ENCODE measurements at regions not wholly inside any gene's neighbourhood (a gene's known extent, or its start where the extent isn't known, plus 50 kb on each side); places are given as distances from the start of the nearest gene placed in this dataset.

GRCh38 chr2:200725596-200725995 lies 86.1 kb upstream of the BZW1 start:
- ChIA-PET POLR2A (interaction anchor here (1.5 kb wide), 1 partner anchor 12 kb away, joined by 5 read pairs; no protein-coding TSS in a partner anchor), CTCF (no interaction called here)
- DNase-seq: no peak
- Mint-ChIP-seq H3K27ac (no peak overlapping the region), H3K36me3 (ENCODE audit: low read depth) (no peaks in the 10 kb centered on the region), H3K4me3 (no peak overlapping the region), H3K4me1 (ENCODE audit: low read depth) (peaks cover 2% of the 10 kb centered on the region), H3K27me3 (peaks cover 6% of the 10 kb centered on the region), H3K9me3 (peaks cover under 1% of the 10 kb centered on the region)
- TF ChIP-seq CTCF (IDR thresholded peaks at IDR 0.05): no peak
- no peak for ATAC-seq
- intact Hi-C loops (cut with micrococcal nuclease): no loop called here

DNA sequence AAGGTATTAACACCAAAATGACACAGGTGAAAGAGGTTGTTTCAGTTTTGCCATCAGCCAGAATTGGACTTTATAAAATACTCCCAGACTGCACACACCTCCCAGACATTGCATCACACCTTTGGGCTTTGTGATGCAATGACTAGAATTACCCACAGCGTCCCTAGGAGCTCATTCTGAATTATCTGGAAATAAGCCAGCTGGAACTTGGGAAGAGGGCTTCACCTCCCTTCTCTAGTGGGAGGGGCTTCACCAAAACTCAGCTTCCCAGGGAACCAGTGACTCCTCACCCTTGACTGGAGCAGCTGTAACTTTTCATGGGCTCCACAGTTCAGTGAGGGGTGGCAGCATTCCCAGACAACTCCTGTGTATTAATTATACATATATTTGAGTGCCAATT lies 83.1 kb upstream of the BZW1 start:
- POLR2A ChIA-PET: interaction anchor here (0.5 to 1.1 kb wide), 2 partner anchors 16 to 247 kb away, joined by 3 read pairs; no protein-coding TSS in a partner anchor
- H3K4me1 Mint-ChIP-seq (ENCODE audit: low read depth): peaks cover 2% of the 10 kb centered on the region
- no peak for DNase-seq

GRCh38 chr2:200730302-200730701 lies 81.4 kb upstream of the BZW1 start:
- no peak overlapping the region for H3K4me3 Mint-ChIP-seq

More for the DNA sequence above, 83.1 kb upstream of the BZW1 start:
- TF ChIP-seq CTCF (IDR thresholded peaks at IDR 0.05): no peak
- no peaks in the 10 kb centered on the region for H3K36me3 Mint-ChIP-seq (ENCODE audit: low read depth)
- H3K27ac Mint-ChIP-seq: no peak overlapping the region
- peaks cover 6% of the 10 kb centered on the region for H3K27me3 Mint-ChIP-seq
- CTCF ChIA-PET: interaction anchor here (0.6 kb wide), 1 partner anchor 15 kb away, joined by 3 read pairs; no protein-coding TSS in a partner anchor
- intact Hi-C loops (cut with micrococcal nuclease): no loop called here
- no peaks in the 10 kb centered on the region for H3K9me3 Mint-ChIP-seq
- no peak for ATAC-seq
- H3K4me3 Mint-ChIP-seq: no peak overlapping the region

DNA sequence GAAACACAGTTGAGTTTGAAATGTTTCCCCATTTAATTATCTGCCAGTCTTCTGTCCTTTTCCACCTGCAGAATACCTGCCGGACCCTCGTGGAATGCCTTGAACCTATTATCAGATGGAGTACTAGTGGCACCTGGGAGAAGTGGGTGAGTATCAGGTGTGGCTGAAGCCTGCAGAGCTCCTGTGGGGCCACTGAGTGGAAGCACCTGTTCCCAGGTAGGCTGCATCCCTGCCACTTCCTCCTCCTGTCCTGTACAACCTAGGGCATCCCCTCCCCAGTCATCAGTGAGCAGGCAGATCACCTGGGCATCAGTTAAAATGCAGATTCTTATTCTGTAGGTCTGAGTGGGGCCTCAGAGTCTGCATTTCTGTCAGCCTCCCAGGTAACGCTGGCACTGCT lies 80.8 kb upstream of the BZW1 start:
- ATAC-seq (no peak), DNase-seq (no peak)
- ChIA-PET POLR2A (interaction anchor here (0.9 kb wide), 1 partner anchor 11 kb away, joined by 3 read pairs; no protein-coding TSS in a partner anchor), CTCF (interaction anchor here (2.1 kb wide), 1 partner anchor 18 kb away, joined by 5 read pairs; no protein-coding TSS in a partner anchor)
- Mint-ChIP-seq H3K4me3 (no peak overlapping the region), H3K4me1 (ENCODE audit: low read depth) (peaks cover 13% of the 10 kb centered on the region), H3K27ac (no peak overlapping the region), H3K36me3 (ENCODE audit: low read depth) (no peaks in the 10 kb centered on the region), H3K27me3 (peaks cover 1% of the 10 kb centered on the region), H3K9me3 (no peaks in the 10 kb centered on the region)
- TF ChIP-seq CTCF (IDR thresholded peaks at IDR 0.05): no peak
- intact Hi-C loops (cut with micrococcal nuclease): no loop called here

More at GRCh38 chr2:200730302-200730701, 81.4 kb upstream of the BZW1 start:
- H3K27me3 Mint-ChIP-seq: peaks cover 1% of the 10 kb centered on the region
- intact Hi-C loops (cut with micrococcal nuclease): no loop called here
- DNase-seq (no peak), ATAC-seq (no peak)
- ChIA-PET CTCF (interaction anchor here (2.1 kb wide), 1 partner anchor 17 kb away, joined by 5 read pairs; no protein-coding TSS in a partner anchor), POLR2A (no interaction called here)
- no peak for TF ChIP-seq CTCF (IDR thresholded peaks at IDR 0.05)
- H3K27ac Mint-ChIP-seq: no peak overlapping the region
- peaks cover 9% of the 10 kb centered on the region for H3K4me1 Mint-ChIP-seq (ENCODE audit: low read depth)
- no peaks in the 10 kb centered on the region for H3K36me3 Mint-ChIP-seq (ENCODE audit: low read depth)
- no peaks in the 10 kb centered on the region for H3K9me3 Mint-ChIP-seq

GRCh38 chr2:200732866-200733265 lies 78.8 kb upstream of the BZW1 start:
- intact Hi-C loops (cut with micrococcal nuclease): no loop called here
- Mint-ChIP-seq H3K36me3 (ENCODE audit: low read depth) (no peaks in the 10 kb centered on the region), H3K4me1 (ENCODE audit: low read depth) (peaks cover 19% of the 10 kb centered on the region), H3K9me3 (no peaks in the 10 kb centered on the region), H3K27ac (no peak overlapping the region), H3K27me3 (peaks cover 1% of the 10 kb centered on the region), H3K4me3 (no peak overlapping the region)
- DNase-seq (no peak), ATAC-seq (no peak)
- POLR2A ChIA-PET: interaction anchor here (0.7 kb wide), 1 partner anchor 31 kb away, joined by 4 read pairs; no protein-coding TSS in a partner anchor
- no peak for TF ChIP-seq CTCF (IDR thresholded peaks at IDR 0.05)
- CTCF ChIA-PET: interaction anchor here (0.6 to 2.1 kb wide), 5 partner anchors 9 to 62 kb away, joined by 3 to 5 read pairs (median 5); no protein-coding TSS in a partner anchor
